ENCODE measurements at regions not wholly inside any gene's neighbourhood (a gene's known extent, or its start where the extent isn't known, plus 50 kb on each side); places are given as distances from the start of the nearest gene placed in this dataset.
A peak's percentile ranks its signal among the peaks of the same experiment; 100 is the strongest.

DNA sequence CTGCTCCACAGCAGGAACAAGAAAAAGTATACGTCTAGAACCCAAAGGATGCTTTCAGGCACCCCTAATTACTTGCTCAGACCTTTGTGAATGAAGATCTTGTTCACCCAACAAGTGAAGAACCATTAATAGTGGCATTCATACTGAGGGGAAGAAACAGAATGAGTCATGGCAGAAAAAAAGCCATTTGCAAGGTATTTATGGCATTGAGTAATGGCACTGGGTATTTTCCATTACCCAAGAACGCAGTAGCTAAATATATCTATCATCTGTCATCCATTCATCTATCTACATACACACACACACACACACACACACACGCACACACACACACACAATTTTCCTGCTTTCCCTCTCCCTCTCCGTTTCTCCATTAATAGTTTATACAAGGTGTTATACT lies 56.4 kb upstream of the XIRP2 start:
- Histone ChIP-seq H3K4me3 (ENCODE audit: low read length in 2 of 2) (no peak overlapping the region), H3K9me3 (ENCODE audit: control insufficient read depth in 2 of 2, insufficient read depth in 1 of 2, low read length in 1 of 2) (no peaks in the 10 kb centered on the region), H3K4me1 (ENCODE audit: control insufficient read depth in 2 of 2, insufficient read depth in 2 of 2, low read length in 2 of 2) (no peaks in the 10 kb centered on the region), H3K36me3 (ENCODE audit: control insufficient read depth in 2 of 2, insufficient read depth in 2 of 2, low read length in 1 of 2) (no peaks in the 10 kb centered on the region), H3K27me3 (ENCODE audit: control insufficient read depth in 2 of 2, insufficient read depth in 1 of 2, low read length in 1 of 2) (no peaks in the 10 kb centered on the region), H3K27ac (ENCODE audit: low read depth in 1 of 2, low read length in 1 of 2) (no peak overlapping the region)
- 92% methylated on average over 4 of the region's 4 CpGs for WGBS
- DNase-seq (ENCODE audit: low read depth in 6 of 9, low spot score in 9 of 9): no peak

DNA sequence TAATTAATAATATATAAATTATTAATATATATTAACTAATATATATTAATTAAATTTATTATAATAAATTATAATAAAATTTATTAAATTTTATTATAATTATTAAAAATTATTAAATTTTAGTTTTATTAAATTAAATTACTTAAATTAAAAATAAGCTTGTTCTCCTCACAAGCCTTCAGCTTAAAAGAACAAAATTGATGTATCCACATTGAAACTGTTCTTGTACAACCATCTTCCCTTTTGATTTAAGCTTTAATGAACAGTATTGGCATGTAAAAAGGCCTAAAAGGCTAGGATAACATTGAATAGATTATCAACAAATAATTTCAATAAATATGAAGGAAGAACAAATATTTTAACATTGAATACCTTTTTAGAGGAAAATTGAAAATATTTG lies 62.4 kb upstream of the XIRP2 start:
- H3K36me3 ChIP-seq (ENCODE audit: control insufficient read depth in 2 of 2, insufficient read depth in 2 of 2, low read length in 1 of 2): no peaks in the 10 kb centered on the region
- H3K27me3 ChIP-seq (ENCODE audit: control insufficient read depth in 2 of 2, insufficient read depth in 1 of 2, low read length in 1 of 2): no peaks in the 10 kb centered on the region
- H3K27ac ChIP-seq (ENCODE audit: low read depth in 1 of 2, low read length in 1 of 2): no peak overlapping the region
- H3K9me3 ChIP-seq (ENCODE audit: control insufficient read depth in 2 of 2, insufficient read depth in 1 of 2, low read length in 1 of 2): no peaks in the 10 kb centered on the region
- no peak for DNase-seq (ENCODE audit: low read depth in 6 of 9, low spot score in 9 of 9)
- H3K4me3 ChIP-seq (ENCODE audit: low read length in 2 of 2): no peak overlapping the region
- H3K4me1 ChIP-seq (ENCODE audit: control insufficient read depth in 2 of 2, insufficient read depth in 2 of 2, low read length in 2 of 2): no peaks in the 10 kb centered on the region

- Histone ChIP-seq H3K36me3 (ENCODE audit: control insufficient read depth in 2 of 2, insufficient read depth in 2 of 2, low read length in 1 of 2) (no peaks in the 10 kb centered on the region), H3K9me3 (ENCODE audit: control insufficient read depth in 2 of 2, insufficient read depth in 1 of 2, low read length in 1 of 2) (no peaks in the 10 kb centered on the region), H3K27me3 (ENCODE audit: control insufficient read depth in 2 of 2, insufficient read depth in 1 of 2, low read length in 1 of 2) (no peaks in the 10 kb centered on the region), H3K4me1 (ENCODE audit: control insufficient read depth in 2 of 2, insufficient read depth in 2 of 2, low read length in 2 of 2) (no peaks in the 10 kb centered on the region), H3K27ac (ENCODE audit: low read depth in 1 of 2, low read length in 1 of 2) (no peak overlapping the region), H3K4me3 (ENCODE audit: low read length in 2 of 2) (no peak overlapping the region)
- DNase-seq (ENCODE audit: low read depth in 6 of 9, low spot score in 9 of 9): no peak
- 96% methylated on average over 5 of the region's 5 CpGs for WGBS
Observed at GRCh38 chr2:166814335-166814734, 73.9 kb upstream of the XIRP2 start.

GRCh38 chr2:166812166-166812891 lies 76.0 kb upstream of the XIRP2 start:
- Histone ChIP-seq H3K9me3 (ENCODE audit: control insufficient read depth in 2 of 2, insufficient read depth in 1 of 2, low read length in 1 of 2) (no peaks in the 10 kb centered on the region), H3K27me3 (ENCODE audit: control insufficient read depth in 2 of 2, insufficient read depth in 1 of 2, low read length in 1 of 2) (no peaks in the 10 kb centered on the region), H3K27ac (ENCODE audit: low read depth in 1 of 2, low read length in 1 of 2) (no peak overlapping the region), H3K36me3 (ENCODE audit: control insufficient read depth in 2 of 2, insufficient read depth in 2 of 2, low read length in 1 of 2) (no peaks in the 10 kb centered on the region), H3K4me1 (ENCODE audit: control insufficient read depth in 2 of 2, insufficient read depth in 2 of 2, low read length in 2 of 2) (no peaks in the 10 kb centered on the region), H3K4me3 (ENCODE audit: low read length in 2 of 2) (no peak overlapping the region)
- DNase-seq (ENCODE audit: low read depth in 6 of 9, low spot score in 9 of 9): no peak
- 98% methylated on average over 5 of the region's 5 CpGs for WGBS

DNA sequence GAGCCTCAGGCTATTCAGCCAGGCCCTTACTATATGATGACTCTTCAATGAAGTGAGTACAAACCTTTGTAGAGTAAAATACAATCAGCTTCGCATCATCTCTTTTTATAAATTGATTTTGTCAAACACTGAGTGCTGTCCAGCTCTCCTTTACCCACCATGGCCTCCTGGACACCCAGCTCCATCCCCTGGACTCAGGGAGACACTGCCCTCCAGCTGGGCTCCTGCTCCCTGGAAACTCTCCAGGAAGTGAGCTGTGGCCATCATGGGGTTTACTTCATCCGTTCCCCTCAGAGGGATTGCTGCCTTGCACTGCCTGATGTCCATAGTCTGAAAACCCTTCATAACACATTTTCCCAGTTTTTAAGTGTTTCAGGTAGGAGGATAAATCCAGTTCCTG lies 82.5 kb upstream of the XIRP2 start:
- DNase-seq (ENCODE audit: low read depth in 6 of 9, low spot score in 9 of 9): no peak
- no peaks in the 10 kb centered on the region for H3K27me3 ChIP-seq (ENCODE audit: control insufficient read depth in 2 of 2, insufficient read depth in 1 of 2, low read length in 1 of 2)
- WGBS: 96% methylated on average over 2 of the region's 2 CpGs

DNA sequence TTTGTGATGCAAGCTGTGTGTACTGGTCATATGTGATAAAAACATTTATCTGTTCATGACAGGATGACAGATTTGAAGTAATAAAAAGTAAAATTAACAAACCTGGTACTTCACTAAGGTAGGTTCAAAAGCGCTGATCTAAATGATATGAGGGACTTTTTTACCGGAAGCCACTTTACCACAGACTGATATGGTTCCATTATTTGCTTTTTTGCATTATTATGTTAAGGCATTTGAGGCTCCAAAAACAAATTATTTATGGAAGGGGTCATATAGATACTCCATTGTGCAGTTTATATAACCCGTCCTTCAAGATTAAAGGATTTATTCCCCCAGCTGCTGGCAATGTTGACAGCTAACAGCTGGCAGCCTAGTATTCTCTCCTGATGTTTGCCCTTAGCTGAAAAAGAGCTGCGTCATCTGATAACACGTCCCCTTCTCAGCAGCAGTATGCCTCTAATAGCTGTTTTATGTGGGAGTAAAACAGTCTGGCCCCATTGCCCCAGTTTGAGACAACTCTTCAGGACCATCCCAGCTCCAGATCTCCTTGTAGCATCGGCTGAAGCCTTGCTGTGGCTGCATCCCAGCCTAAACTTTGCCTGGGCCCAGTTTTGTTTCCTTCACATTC lies 84.8 kb upstream of the XIRP2 start:
- H3K27ac ChIP-seq (ENCODE audit: low read depth in 1 of 2, low read length in 1 of 2): peak overlapping the region in 1 of 2 donors; percentile 22

More for the DNA sequence above, 82.5 kb upstream of the XIRP2 start:
- Histone ChIP-seq H3K36me3 (ENCODE audit: control insufficient read depth in 2 of 2, insufficient read depth in 2 of 2, low read length in 1 of 2) (no peaks in the 10 kb centered on the region), H3K4me1 (ENCODE audit: control insufficient read depth in 2 of 2, insufficient read depth in 2 of 2, low read length in 2 of 2) (peaks cover 10 to 18% of the 10 kb centered on the region in 2 donors), H3K27ac (ENCODE audit: low read depth in 1 of 2, low read length in 1 of 2) (no peak overlapping the region), H3K4me3 (ENCODE audit: low read length in 2 of 2) (no peak overlapping the region), H3K9me3 (ENCODE audit: control insufficient read depth in 2 of 2, insufficient read depth in 1 of 2, low read length in 1 of 2) (no peaks in the 10 kb centered on the region)

GRCh38 chr2:166802475-166802874 lies 85.8 kb upstream of the XIRP2 start:
- WGBS: under 1% methylated on average over 3 of the region's 3 CpGs
- peak; percentile 50 to 92 (median 77) for DNase-seq (ENCODE audit: low read depth in 6 of 9, low spot score in 9 of 9)
- Histone ChIP-seq H3K9me3 (ENCODE audit: control insufficient read depth in 2 of 2, insufficient read depth in 1 of 2, low read length in 1 of 2) (no peaks in the 10 kb centered on the region), H3K4me3 (ENCODE audit: low read length in 2 of 2) (no peak overlapping the region), H3K27me3 (ENCODE audit: control insufficient read depth in 2 of 2, insufficient read depth in 1 of 2, low read length in 1 of 2) (no peaks in the 10 kb centered on the region), H3K4me1 (ENCODE audit: control insufficient read depth in 2 of 2, insufficient read depth in 2 of 2, low read length in 2 of 2) (peaks cover 10 to 18% of the 10 kb centered on the region in 2 donors), H3K36me3 (ENCODE audit: control insufficient read depth in 2 of 2, insufficient read depth in 2 of 2, low read length in 1 of 2) (no peaks in the 10 kb centered on the region), H3K27ac (ENCODE audit: low read depth in 1 of 2, low read length in 1 of 2) (peak overlapping the region; percentile 33 to 61)

More for the DNA sequence above, 84.8 kb upstream of the XIRP2 start:
- WGBS: 10% methylated on average over 6 of the region's 6 CpGs
- Histone ChIP-seq H3K4me1 (ENCODE audit: control insufficient read depth in 2 of 2, insufficient read depth in 2 of 2, low read length in 2 of 2) (peaks cover 10 to 18% of the 10 kb centered on the region in 2 donors), H3K36me3 (ENCODE audit: control insufficient read depth in 2 of 2, insufficient read depth in 2 of 2, low read length in 1 of 2) (no peaks in the 10 kb centered on the region), H3K27me3 (ENCODE audit: control insufficient read depth in 2 of 2, insufficient read depth in 1 of 2, low read length in 1 of 2) (no peaks in the 10 kb centered on the region), H3K9me3 (ENCODE audit: control insufficient read depth in 2 of 2, insufficient read depth in 1 of 2, low read length in 1 of 2) (no peaks in the 10 kb centered on the region), H3K4me3 (ENCODE audit: low read length in 2 of 2) (no peak overlapping the region)
- peak in 8 of 9 donors; percentile 18 to 72 (median 41) for DNase-seq (ENCODE audit: low read depth in 6 of 9, low spot score in 9 of 9)

DNA sequence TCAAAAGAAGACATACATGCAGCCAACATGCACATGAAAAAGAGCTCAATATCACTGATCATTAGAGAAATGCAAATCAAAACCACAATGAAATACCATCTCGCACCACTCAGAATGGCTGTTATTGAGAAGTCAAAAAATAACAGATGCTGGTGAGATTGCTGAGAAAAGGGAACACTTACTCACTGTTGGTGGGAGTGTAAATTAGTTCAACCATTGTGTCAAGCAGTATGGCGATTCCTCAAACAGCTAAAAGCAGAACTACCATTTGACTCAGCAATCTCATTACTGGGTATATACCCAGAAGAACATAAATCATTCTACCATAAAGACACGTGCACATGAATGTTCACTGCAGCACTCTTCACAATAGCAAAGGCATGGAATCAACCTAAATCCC lies 95.5 kb upstream of the XIRP2 start:
- H3K9me3 ChIP-seq (ENCODE audit: control insufficient read depth in 2 of 2, insufficient read depth in 1 of 2, low read length in 1 of 2): no peaks in the 10 kb centered on the region
- no peaks in the 10 kb centered on the region for H3K4me1 ChIP-seq (ENCODE audit: control insufficient read depth in 2 of 2, insufficient read depth in 2 of 2, low read length in 2 of 2)
- WGBS: 56% methylated on average over 3 of the region's 3 CpGs
- no peak for DNase-seq (ENCODE audit: low read depth in 6 of 9, low spot score in 9 of 9)
- H3K36me3 ChIP-seq (ENCODE audit: control insufficient read depth in 2 of 2, insufficient read depth in 2 of 2, low read length in 1 of 2): no peaks in the 10 kb centered on the region
- H3K27me3 ChIP-seq (ENCODE audit: control insufficient read depth in 2 of 2, insufficient read depth in 1 of 2, low read length in 1 of 2): no peaks in the 10 kb centered on the region
- H3K4me3 ChIP-seq (ENCODE audit: low read length in 2 of 2): no peak overlapping the region
- no peak overlapping the region for H3K27ac ChIP-seq (ENCODE audit: low read depth in 1 of 2, low read length in 1 of 2)

DNA sequence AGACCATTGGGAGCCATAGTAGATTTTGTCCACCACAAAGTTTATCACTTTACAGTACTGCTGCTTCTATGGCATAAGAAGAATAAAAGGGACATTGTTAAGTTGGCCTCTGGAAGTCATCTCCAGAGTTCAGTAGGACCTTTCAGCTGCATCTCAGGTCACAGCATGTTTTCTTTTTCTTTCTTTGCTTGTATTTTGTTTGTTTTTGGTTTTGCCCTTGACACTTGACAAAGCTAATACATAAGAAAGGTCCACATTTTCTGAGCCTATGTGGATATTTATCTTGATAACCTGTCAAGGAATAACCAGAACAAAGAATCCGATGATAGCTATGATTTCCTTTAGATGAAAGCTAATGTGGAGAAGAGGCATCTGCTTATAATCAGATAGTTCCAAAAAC lies 101.6 kb upstream of the XIRP2 start:
- H3K27ac ChIP-seq (ENCODE audit: low read depth in 1 of 2, low read length in 1 of 2): no peak overlapping the region
- no peaks in the 10 kb centered on the region for H3K36me3 ChIP-seq (ENCODE audit: control insufficient read depth in 2 of 2, insufficient read depth in 2 of 2, low read length in 1 of 2)
- WGBS: 97% methylated on average over 1 of the region's 1 CpG
- DNase-seq (ENCODE audit: low read depth in 6 of 9, low spot score in 9 of 9): no peak
- no peaks in the 10 kb centered on the region for H3K27me3 ChIP-seq (ENCODE audit: control insufficient read depth in 2 of 2, insufficient read depth in 1 of 2, low read length in 1 of 2)
- H3K4me1 ChIP-seq (ENCODE audit: control insufficient read depth in 2 of 2, insufficient read depth in 2 of 2, low read length in 2 of 2): no peaks in the 10 kb centered on the region
- no peak overlapping the region for H3K4me3 ChIP-seq (ENCODE audit: low read length in 2 of 2)
- no peaks in the 10 kb centered on the region for H3K9me3 ChIP-seq (ENCODE audit: control insufficient read depth in 2 of 2, insufficient read depth in 1 of 2, low read length in 1 of 2)
